H7 (cell line): ENCODE measurements at regions not wholly inside any gene's neighbourhood (a gene's known extent, or its start where the extent isn't known, plus 50 kb on each side); places are given as distances from the start of the nearest gene placed in this dataset.
"Not testable (repeated sequence)": the region's sequence is repeated elsewhere in the genome, so short reads cannot be mapped to it uniquely, and the experiment has no call there.

Experiments
- DNase-seq: peaks from one replicate; pipeline ENCODE4 v3.0.0; 2012
- H3K27me3 ChIP-seq: 2 replicates; pipeline ENCODE4 v1.6.0; 2011; ENCODE audit warnings: mild to moderate bottlenecking, low read length; ENCODE audit not compliant: control insufficient read depth, insufficient read depth
- H3K36me3 ChIP-seq: replicated peaks from 2 replicates; pipeline ENCODE4 v1.5.1; 2011; ENCODE audit warnings: low read length; ENCODE audit not compliant: control insufficient read depth, insufficient read depth
- H3K4me3 ChIP-seq: 2 replicates; pipeline ENCODE4 v1.5.1; 2011; ENCODE audit warnings: low read depth, mild to moderate bottlenecking, control low read depth, low read length, moderate library complexity; ENCODE audit not compliant: insufficient read depth

DNA sequence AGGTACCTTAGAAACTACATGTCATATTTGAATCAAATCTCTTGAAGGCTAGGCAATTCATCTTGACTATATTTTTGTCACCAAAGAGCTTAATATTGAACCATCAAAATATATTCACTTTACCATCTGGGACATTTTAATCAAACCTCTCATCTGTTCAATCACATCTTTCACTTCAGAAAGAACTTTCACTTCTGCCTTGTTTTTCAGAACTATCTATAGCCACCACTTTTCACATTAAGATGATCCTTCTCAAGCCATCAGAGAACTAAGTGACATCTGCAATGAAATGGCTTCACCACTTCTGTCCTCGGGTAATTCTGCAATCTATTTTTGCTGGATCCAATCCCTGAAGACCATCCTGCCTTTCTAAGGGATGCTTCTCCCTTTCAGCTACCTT lies 57.8 kb downstream of the OR2B2 start:
- no peaks in the 10 kb centered on the region for H3K27me3 ChIP-seq
- no peak for DNase-seq
- H3K4me3 ChIP-seq: no peak overlapping the region
- H3K36me3 ChIP-seq: no peaks in the 10 kb centered on the region

DNA sequence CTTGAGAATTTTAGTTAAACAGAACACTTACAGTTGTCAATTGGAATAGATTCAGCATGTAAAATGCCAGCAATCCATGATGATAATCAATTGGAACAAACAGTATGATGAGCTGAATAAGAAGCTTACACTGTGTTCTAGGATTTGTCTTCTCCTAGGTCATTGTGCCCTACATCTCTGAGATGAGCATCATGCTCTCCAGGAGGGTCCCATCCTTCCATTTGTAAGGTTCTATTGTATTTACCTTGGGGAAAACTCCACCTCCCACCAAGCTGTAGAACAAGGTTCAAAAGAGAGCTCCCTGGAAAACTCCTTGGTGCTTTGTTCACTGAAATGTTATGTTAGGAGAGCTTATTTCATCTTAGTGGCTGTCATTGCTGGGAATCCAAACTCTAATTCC lies 60.8 kb downstream of the OR2B2 start:
- Histone ChIP-seq H3K27me3 (no peaks in the 10 kb centered on the region), H3K36me3 (no peaks in the 10 kb centered on the region), H3K4me3 (no peak overlapping the region)
- peak; percentile 37 for DNase-seq

DNA sequence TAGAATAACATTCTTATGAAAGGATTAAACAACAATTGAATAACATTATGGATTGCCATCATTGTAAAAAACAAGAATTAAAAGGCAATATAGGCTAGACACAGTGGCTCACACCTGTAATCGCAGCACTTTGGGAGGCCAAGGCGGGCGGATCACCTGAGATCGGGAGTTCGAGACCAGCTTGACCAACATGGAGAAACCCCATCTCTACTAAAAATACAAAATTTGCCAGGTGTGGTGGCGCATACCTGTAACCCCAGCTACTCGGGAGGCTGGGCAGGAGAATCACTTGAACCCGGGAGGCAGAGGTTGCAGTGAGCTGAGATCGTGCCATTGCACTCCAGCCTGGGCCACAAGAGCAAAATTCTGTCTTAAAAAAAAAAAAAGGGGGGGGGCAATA lies 63.2 kb downstream of the OR2B2 start:
- H3K4me3 ChIP-seq, H3K27me3 ChIP-seq, H3K36me3 ChIP-seq, DNase-seq: not testable (repeated sequence)

DNA sequence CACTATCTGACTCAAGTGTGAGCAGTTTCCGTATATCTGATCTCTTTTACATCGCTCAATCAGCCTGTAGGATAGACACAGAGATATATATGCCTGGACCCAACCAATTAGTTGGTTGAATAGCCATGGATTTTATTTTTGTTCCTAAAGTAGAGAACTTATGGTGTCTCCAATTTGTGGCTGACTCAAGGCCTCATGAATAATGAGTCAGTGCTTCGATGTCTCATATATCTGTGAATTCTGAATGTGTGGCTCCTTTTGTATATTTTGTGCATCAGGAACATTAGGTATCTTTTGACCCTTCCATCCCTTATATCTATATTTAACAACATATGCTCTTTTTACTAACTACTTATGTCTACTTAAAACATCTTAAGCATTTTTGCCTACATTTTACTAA lies 64.5 kb downstream of the OR2B2 start:
- no peaks in the 10 kb centered on the region for H3K36me3 ChIP-seq

DNA sequence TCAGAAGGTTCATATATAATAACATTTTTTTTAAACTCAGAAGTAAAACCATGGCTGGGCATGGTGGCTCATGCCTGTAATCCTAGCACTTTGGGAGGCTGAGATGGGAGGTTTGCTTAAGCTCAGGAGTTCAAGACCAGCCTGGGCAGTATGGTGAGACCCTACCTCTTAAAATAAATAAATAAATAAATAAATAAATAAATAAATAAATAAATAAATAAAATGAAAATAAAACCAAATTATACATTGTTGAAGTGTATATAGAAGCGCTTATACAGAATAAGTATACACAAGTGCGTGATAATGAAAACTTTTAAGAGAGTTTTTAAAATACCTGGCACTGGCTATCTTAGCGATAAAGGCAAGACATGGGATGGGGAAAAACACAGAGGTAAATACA lies 71.6 kb downstream of the OR2B2 start:
- Histone ChIP-seq H3K27me3 (no peaks in the 10 kb centered on the region), H3K36me3 (no peaks in the 10 kb centered on the region), H3K4me3 (no peak overlapping the region)
- DNase-seq: no peak

More for the DNA sequence above, 64.5 kb downstream of the OR2B2 start:
- Histone ChIP-seq H3K27me3 (no peaks in the 10 kb centered on the region), H3K4me3 (no peak overlapping the region)
- no peak for DNase-seq

DNA sequence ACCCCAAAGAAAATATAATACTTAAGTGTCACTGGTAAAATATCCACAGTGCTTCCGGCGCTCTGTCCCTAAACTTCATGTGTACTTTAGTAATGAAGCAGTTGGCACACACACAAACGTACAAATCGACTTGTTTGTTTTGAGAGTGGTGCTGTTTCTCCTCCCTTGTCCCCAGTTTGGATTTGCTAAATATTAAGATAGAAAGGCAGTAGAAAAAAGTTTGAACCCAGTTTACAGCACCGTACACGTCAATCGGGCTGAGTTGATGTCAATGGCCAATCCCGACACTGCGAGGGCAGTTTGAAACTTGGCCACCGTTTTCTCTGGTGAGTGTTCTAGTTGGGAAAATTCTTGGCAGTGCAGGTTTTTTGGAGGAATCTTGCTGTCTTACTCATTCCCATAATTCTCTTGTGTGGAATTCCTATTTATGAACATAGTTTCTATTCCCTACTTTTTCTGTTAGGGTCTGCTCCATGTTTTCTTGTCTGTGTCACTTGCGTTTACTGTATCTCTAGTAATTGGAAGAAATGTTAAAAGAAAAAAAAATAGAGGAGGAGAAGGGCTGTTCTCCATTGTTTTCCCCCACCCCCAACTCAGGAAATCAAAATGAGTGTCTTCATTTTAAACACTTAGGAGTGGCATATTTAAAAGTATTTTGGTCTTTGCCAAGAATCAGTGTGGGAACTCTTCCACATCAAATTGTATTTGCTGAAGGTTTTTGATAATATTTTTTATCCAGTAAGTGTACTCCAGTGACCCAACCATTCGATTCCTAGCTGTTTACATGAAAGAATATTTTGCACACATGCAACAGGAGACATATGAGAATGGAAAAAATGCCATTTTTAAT lies 72.3 kb downstream of the OR2B2 start:
- H3K4me3 ChIP-seq: peak overlapping the region; percentile 70
- DNase-seq: no peak
- no peaks in the 10 kb centered on the region for H3K36me3 ChIP-seq
- H3K27me3 ChIP-seq: no peaks in the 10 kb centered on the region

DNA sequence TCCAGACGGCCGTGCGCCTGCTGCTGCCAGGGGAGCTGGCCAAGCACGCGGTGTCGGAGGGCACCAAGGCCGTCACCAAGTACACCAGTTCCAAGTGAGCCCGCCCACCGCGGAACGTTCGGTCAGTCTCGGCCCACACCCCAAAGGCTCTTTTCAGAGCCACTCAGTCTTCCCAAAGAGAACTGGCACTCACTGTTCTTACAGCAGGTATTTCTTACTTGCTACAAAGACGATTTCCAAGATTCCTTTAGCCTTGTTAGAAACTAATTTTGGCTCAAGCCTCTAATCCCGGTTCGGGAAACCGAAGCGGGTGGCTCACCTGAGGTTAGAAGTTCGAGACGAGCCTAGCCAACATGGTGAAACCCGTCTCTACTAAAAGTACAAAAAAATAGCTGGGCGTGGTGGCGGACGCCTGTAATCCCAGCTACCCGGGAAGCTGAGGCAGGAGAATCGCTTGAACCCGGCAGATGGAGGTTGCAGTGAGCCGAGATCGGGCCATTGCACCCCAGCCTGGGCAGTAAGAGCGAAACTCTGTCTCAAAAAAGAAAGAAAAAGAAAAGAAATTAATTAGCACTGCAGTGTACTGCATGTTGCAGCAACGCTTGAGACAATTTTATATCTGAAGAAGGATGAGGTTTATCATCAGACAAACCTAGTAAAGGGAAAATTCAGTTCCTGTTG lies 73.1 kb downstream of the OR2B2 start:
- Histone ChIP-seq H3K36me3 (no peaks in the 10 kb centered on the region), H3K27me3 (no peaks in the 10 kb centered on the region), H3K4me3 (peak overlapping the region; percentile 70)
- no peak for DNase-seq

- Histone ChIP-seq H3K36me3 (no peaks in the 10 kb centered on the region), H3K4me3 (peak overlapping the region; percentile 70), H3K27me3 (no peaks in the 10 kb centered on the region)
- DNase-seq: peak; percentile 88
These were observed 73.9 kb downstream of the OR2B2 start for GRCh38 chr6:27838058-27838944.

GRCh38 chr6:27837625-27838057 lies 74.6 kb downstream of the OR2B2 start:
- H3K4me3 ChIP-seq: peak overlapping the region; percentile 70
- H3K36me3 ChIP-seq: no peaks in the 10 kb centered on the region
- no peaks in the 10 kb centered on the region for H3K27me3 ChIP-seq
- no peak for DNase-seq

- H3K36me3 ChIP-seq: no peaks in the 10 kb centered on the region
- H3K27me3 ChIP-seq: no peaks in the 10 kb centered on the region
- peak overlapping the region; percentile 70 for H3K4me3 ChIP-seq
- DNase-seq: peak; percentile 59
These were observed 75.2 kb downstream of the OR2B2 start for GRCh38 chr6:27836783-27837624.

- no peaks in the 10 kb centered on the region for H3K36me3 ChIP-seq
- H3K4me3 ChIP-seq: peak overlapping the region; percentile 70
- H3K27me3 ChIP-seq: no peaks in the 10 kb centered on the region
- DNase-seq: no peak
These were observed 75.9 kb downstream of the OR2B2 start for GRCh38 chr6:27836141-27836782.

DNA sequence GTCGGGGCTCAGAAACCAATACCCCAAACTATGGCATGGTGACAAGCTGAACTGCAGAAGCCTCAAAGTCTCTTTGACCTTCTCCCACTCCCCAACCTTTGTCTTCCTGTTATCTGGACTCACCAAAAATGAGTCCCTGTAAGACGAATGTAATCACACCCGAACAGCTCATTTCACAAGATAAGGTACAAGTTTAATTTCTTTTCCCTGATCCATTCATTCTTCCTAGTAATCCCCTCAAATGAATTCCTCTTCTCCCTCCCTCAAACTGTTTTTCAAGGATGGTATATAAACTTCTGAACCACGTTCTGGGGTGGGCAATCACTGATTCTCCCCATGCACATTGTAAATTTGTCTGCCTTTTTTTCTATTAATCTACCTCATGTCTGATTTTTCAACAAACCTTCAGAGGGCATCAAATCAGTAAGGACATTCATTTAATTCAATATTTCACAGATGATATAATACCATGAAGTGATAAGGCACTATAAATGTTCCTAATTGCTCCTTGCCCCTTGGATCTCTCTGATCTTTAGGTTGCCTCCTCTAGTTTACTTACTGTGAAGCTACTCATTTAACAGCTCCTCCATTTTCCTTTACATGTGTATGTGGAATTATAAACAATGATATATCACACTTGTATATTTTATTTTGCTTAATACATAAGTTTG lies 77.2 kb downstream of the OR2B2 start:
- H3K36me3 ChIP-seq: no peaks in the 10 kb centered on the region
- DNase-seq: no peak
- H3K27me3 ChIP-seq: no peaks in the 10 kb centered on the region
- H3K4me3 ChIP-seq: no peak overlapping the region

DNA sequence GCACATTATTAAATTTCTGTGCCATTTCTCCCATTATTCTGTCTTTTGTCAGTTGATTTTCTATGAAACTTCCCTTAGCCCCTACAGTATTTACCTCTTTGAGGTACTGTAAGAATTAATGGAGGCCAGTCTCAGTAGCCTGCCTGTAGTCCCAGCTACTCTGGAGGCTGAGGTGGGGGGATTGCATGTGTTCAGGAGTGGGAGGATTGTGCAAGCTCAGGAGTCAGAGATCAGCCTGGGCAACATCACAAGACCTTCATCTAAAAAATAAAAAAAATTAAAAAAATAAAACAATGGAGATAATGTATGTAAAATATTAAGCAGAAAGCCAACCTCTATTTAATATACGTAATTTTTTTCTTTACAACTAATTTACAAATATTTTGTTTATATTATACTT lies 77.8 kb downstream of the OR2B2 start:
- no peak for DNase-seq
- no peaks in the 10 kb centered on the region for H3K36me3 ChIP-seq

More for the DNA sequence above, 77.8 kb downstream of the OR2B2 start:
- Histone ChIP-seq H3K4me3 (no peak overlapping the region), H3K27me3 (no peaks in the 10 kb centered on the region)
